Caco-2 (cell line): ENCODE measurements at regions not wholly inside any gene's neighbourhood (a gene's known extent, or its start where the extent isn't known, plus 50 kb on each side); places are given as distances from the start of the nearest gene placed in this dataset.

ENCODE experiments used
- BruUV-seq: library from RNA; stranded (reverse); fragments of 400-500 nt; replicated peaks from 2 replicates; lab custom pipeline; 2021; lab: Mats Ljungman, UMichigan
- CTCF ChIA-PET: fragments of 300-600 bp; sonication (Branson Sonifier 250); formaldehyde crosslinking; loops from one replicate; lab custom pipeline; 2022; ENCODE audit warnings: antibody characterized with exemption; lab: Charles Lee
- POLR2A ChIA-PET: fragments of 300-600 bp; sonication (Branson Sonifier 250); formaldehyde crosslinking; loops from one replicate; lab custom pipeline; 2022; ENCODE audit warnings: antibody characterized with exemption; lab: Charles Lee
- DNase-seq, 2 experiments: peaks; one replicate each; pipeline versions ENCODE4 v3.0.0 to v3.0.0-alpha.2; 2020 to 2022
- H3K27me3 ChIP-seq: replicated peaks from 2 replicates; pipeline ENCODE4 v1.6.0; 2011; ENCODE audit warnings: low read length; ENCODE audit not compliant: control insufficient read depth, insufficient read depth
- H3K36me3 ChIP-seq: 2 replicates; pipeline ENCODE4 v1.5.1; 2011; ENCODE audit warnings: low read length; ENCODE audit not compliant: control insufficient read depth, insufficient read depth
- H3K4me1 ChIP-seq: fragments of 250-450 bp; sonication (Bioruptor Pico); 2 replicates; pipeline ENCODE4 v1.5.1; 2020; ENCODE audit warnings: mild to moderate bottlenecking
- H3K4me3 ChIP-seq: 2 replicates; pipeline ENCODE4 v1.5.1; 2011; ENCODE audit warnings: low read depth, mild to moderate bottlenecking, control low read depth, low read length
- H3K9me3 ChIP-seq: fragments of 250-450 bp; sonication (Bioruptor Pico); 2 replicates; pipeline ENCODE4 v1.5.1; 2020; ENCODE audit warnings: mild to moderate bottlenecking, moderate library complexity
- H3K27ac Mint-ChIP-seq: one replicate; pipeline ENCODE4 v1.8.0; 2022; ENCODE audit warnings: mixed read lengths; ENCODE audit not compliant: unreplicated experiment
- H3K27me3 Mint-ChIP-seq: one replicate; pipeline ENCODE4 v1.8.0; 2022; ENCODE audit warnings: mixed read lengths; ENCODE audit not compliant: insufficient read depth, unreplicated experiment
- H3K36me3 Mint-ChIP-seq: one replicate; pipeline ENCODE4 v1.8.0; 2022; ENCODE audit warnings: mild to moderate bottlenecking, mixed read lengths; ENCODE audit not compliant: insufficient read depth, unreplicated experiment
- H3K4me1 Mint-ChIP-seq: one replicate; pipeline ENCODE4 v1.8.0; 2022; ENCODE audit warnings: low read depth, mixed read lengths; ENCODE audit not compliant: unreplicated experiment
- H3K4me3 Mint-ChIP-seq: one replicate; pipeline ENCODE4 v1.8.0; 2022; ENCODE audit warnings: mild to moderate bottlenecking, moderate library complexity, mixed read lengths; ENCODE audit not compliant: unreplicated experiment
- H3K9me3 Mint-ChIP-seq: one replicate; pipeline ENCODE4 v1.8.0; 2022; ENCODE audit warnings: mixed read lengths; ENCODE audit not compliant: unreplicated experiment
- CTCF ChIP-seq, 2 experiments: fragments of 200-600 bp in 1 of 2; IDR thresholded peaks; 1 replicate in 1 of 2; 2 replicates in 1 of 2; pipeline versions ENCODE4 v1.5.1 to v1.8.0; 2011 to 2022; ENCODE audit warnings: antibody characterized with exemption in 1 of 2, control low read depth in 1 of 2, inconsistent platforms in 1 of 2, low read depth in 1 of 2, low read length in 1 of 2, mild to moderate bottlenecking in 1 of 2, moderate library complexity in 1 of 2; ENCODE audit not compliant: insufficient read depth in 1 of 2, severe bottlenecking in 1 of 2, unreplicated experiment in 1 of 2
- intact Hi-C: fragments of 100-400 bp; cut with micrococcal nuclease; formaldehyde crosslinking; loops from one replicate; pipeline ENCODE4 v1.10.0; 2022; ENCODE audit not compliant: unreplicated experiment

- BruUV-seq: no TSS peak
- DNase-seq: no peak
- Mint-ChIP-seq H3K27me3 (no peaks in the 10 kb centered on the region), H3K36me3 (no peaks in the 10 kb centered on the region), H3K27ac (no peak overlapping the region), H3K4me1 (no peaks in the 10 kb centered on the region), H3K4me3 (no peak overlapping the region), H3K9me3 (no peaks in the 10 kb centered on the region)
- Histone ChIP-seq H3K9me3 (no peaks in the 10 kb centered on the region), H3K4me1 (no peaks in the 10 kb centered on the region), H3K27me3 (no peaks in the 10 kb centered on the region), H3K36me3 (no peaks in the 10 kb centered on the region), H3K4me3 (no peak overlapping the region)
- POLR2A ChIA-PET: no interaction called here
- intact Hi-C loops: loop anchor here (5.0 kb wide), 1 partner anchor 121 kb away; no protein-coding TSS in a partner anchor
- CTCF ChIA-PET: no interaction called here
- no peak for TF ChIP-seq CTCF (IDR thresholded peaks at IDR 0.05; ENCODE audit: insufficient read depth in 1 of 2, low read depth in 1 of 2, low read length in 1 of 2, severe bottlenecking in 1 of 2, unreplicated experiment in 1 of 2)
Measured at GRCh38 chr4:14131335-14131734, 503.8 kb upstream of the BOD1L1 start.

DNA sequence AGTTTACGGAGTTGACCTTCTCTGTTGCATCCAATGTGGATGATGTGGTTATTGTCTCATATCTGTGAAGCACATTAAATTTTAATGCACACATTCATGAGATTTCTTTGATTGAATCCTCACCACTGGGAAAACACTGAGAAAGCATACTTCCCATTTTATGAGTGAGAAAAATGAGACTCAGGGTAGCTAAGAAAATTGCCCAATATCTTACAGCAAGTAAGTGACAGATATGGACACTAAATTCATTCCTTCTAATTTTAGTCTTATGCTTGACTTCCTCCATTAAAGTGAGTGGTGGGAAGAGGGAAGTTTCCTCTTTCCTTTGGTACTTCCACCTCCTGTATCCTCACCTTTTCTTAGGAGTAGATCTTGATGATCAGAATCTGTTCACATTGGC is 504.8 kb upstream of the BOD1L1 start:
- H3K4me3 ChIP-seq: no peak overlapping the region
- no peak for DNase-seq
- ChIA-PET POLR2A (no interaction called here), CTCF (no interaction called here)
- Mint-ChIP-seq H3K4me1 (no peaks in the 10 kb centered on the region), H3K9me3 (no peaks in the 10 kb centered on the region), H3K27ac (no peak overlapping the region), H3K4me3 (no peak overlapping the region), H3K36me3 (no peaks in the 10 kb centered on the region), H3K27me3 (no peaks in the 10 kb centered on the region)
- H3K36me3 ChIP-seq: no peaks in the 10 kb centered on the region
- no TSS peak for BruUV-seq
- intact Hi-C loops: loop anchor here (5.0 kb wide), 1 partner anchor 120 kb away; no protein-coding TSS in a partner anchor
- no peaks in the 10 kb centered on the region for H3K4me1 ChIP-seq
- TF ChIP-seq CTCF (IDR thresholded peaks at IDR 0.05; ENCODE audit: insufficient read depth in 1 of 2, low read depth in 1 of 2, low read length in 1 of 2, severe bottlenecking in 1 of 2, unreplicated experiment in 1 of 2): no peak
- H3K9me3 ChIP-seq: no peaks in the 10 kb centered on the region
- no peaks in the 10 kb centered on the region for H3K27me3 ChIP-seq

GRCh38 chr4:14138106-14138505 is 510.6 kb upstream of the BOD1L1 start:
- no TSS peak for BruUV-seq
- Histone ChIP-seq H3K4me1 (no peaks in the 10 kb centered on the region), H3K27me3 (no peaks in the 10 kb centered on the region), H3K4me3 (no peak overlapping the region), H3K9me3 (peaks cover 4% of the 10 kb centered on the region; the same call in 1 of the 2 replicates), H3K36me3 (no peaks in the 10 kb centered on the region)
- H3K27me3 Mint-ChIP-seq: no peaks in the 10 kb centered on the region
- CTCF ChIA-PET: no interaction called here
- no peak overlapping the region for H3K27ac Mint-ChIP-seq
- H3K4me1 Mint-ChIP-seq: no peaks in the 10 kb centered on the region
- no peak overlapping the region for H3K4me3 Mint-ChIP-seq
- no peak for DNase-seq
- no peaks in the 10 kb centered on the region for H3K9me3 Mint-ChIP-seq
- intact Hi-C loops: no loop called here
- TF ChIP-seq CTCF (IDR thresholded peaks at IDR 0.05; ENCODE audit: insufficient read depth in 1 of 2, low read depth in 1 of 2, low read length in 1 of 2, severe bottlenecking in 1 of 2, unreplicated experiment in 1 of 2): no peak
- no peaks in the 10 kb centered on the region for H3K36me3 Mint-ChIP-seq
- POLR2A ChIA-PET: no interaction called here
